ENCODE measurements at regions not wholly inside any gene's neighbourhood (a gene's known extent, or its start where the extent isn't known, plus 50 kb on each side); places are given as distances from the start of the nearest gene placed in this dataset.

GRCh38 chr3:118688396-118688884, 346.2 kb downstream of the IGSF11 start:
- Mint-ChIP-seq H3K27ac (no peak overlapping the region), H3K4me1 (ENCODE audit: low read depth) (no peaks in the 10 kb centered on the region), H3K27me3 (ENCODE audit: insufficient read depth) (no peaks in the 10 kb centered on the region), H3K36me3 (ENCODE audit: low read depth) (no peaks in the 10 kb centered on the region), H3K4me3 (no peak overlapping the region), H3K9me3 (peaks cover 29% of the 10 kb centered on the region)
- TF ChIP-seq, protein P1, sequence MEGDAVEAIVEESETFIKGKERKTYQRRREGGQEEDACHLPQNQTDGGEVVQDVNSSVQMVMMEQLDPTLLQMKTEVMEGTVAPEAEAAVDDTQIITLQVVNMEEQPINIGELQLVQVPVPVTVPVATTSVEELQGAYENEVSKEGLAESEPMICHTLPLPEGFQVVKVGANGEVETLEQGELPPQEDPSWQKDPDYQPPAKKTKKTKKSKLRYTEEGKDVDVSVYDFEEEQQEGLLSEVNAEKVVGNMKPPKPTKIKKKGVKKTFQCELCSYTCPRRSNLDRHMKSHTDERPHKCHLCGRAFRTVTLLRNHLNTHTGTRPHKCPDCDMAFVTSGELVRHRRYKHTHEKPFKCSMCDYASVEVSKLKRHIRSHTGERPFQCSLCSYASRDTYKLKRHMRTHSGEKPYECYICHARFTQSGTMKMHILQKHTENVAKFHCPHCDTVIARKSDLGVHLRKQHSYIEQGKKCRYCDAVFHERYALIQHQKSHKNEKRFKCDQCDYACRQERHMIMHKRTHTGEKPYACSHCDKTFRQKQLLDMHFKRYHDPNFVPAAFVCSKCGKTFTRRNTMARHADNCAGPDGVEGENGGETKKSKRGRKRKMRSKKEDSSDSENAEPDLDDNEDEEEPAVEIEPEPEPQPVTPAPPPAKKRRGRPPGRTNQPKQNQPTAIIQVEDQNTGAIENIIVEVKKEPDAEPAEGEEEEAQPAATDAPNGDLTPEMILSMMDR (IDR thresholded peaks at IDR 0.05), result no peak
- DNase-seq, result no peak

- Mint-ChIP-seq H3K36me3 (ENCODE audit: low read depth) (no peaks in the 10 kb centered on the region), H3K4me3 (no peak overlapping the region), H3K4me1 (ENCODE audit: low read depth) (no peaks in the 10 kb centered on the region), H3K27me3 (ENCODE audit: insufficient read depth) (no peaks in the 10 kb centered on the region), H3K9me3 (peaks cover 35% of the 10 kb centered on the region), H3K27ac (no peak overlapping the region)
- DNase-seq, result no peak
- TF ChIP-seq, protein P1 (IDR thresholded peaks at IDR 0.05), result no peak
These were observed 342.2 kb downstream of the IGSF11 start for GRCh38 chr3:118692416-118692815.

GRCh38 chr3:118705487-118706219, 329.0 kb downstream of the IGSF11 start:
- H3K9me3 Mint-ChIP-seq, result peaks cover 41% of the 10 kb centered on the region
- DNase-seq, result no peak
- H3K4me1 Mint-ChIP-seq (ENCODE audit: low read depth), result no peaks in the 10 kb centered on the region
- no peak overlapping the region for H3K4me3 Mint-ChIP-seq
- TF ChIP-seq, protein P1 (IDR thresholded peaks at IDR 0.05), result no peak
- no peaks in the 10 kb centered on the region; the same call in 1 of the 2 replicates for H3K36me3 Mint-ChIP-seq (ENCODE audit: low read depth)
- no peaks in the 10 kb centered on the region for H3K27me3 Mint-ChIP-seq (ENCODE audit: insufficient read depth)
- H3K27ac Mint-ChIP-seq, result no peak overlapping the region

GRCh38 chr3:118707991-118708390, 326.7 kb downstream of the IGSF11 start:
- Mint-ChIP-seq H3K4me3 (no peak overlapping the region), H3K4me1 (ENCODE audit: low read depth) (no peaks in the 10 kb centered on the region), H3K27me3 (ENCODE audit: insufficient read depth) (no peaks in the 10 kb centered on the region), H3K27ac (no peak overlapping the region), H3K36me3 (ENCODE audit: low read depth) (no peaks in the 10 kb centered on the region; the same call in 1 of the 2 replicates), H3K9me3 (peaks cover 37% of the 10 kb centered on the region)
- TF ChIP-seq, protein P1 (IDR thresholded peaks at IDR 0.05), result no peak
- DNase-seq, result no peak

- no peaks in the 10 kb centered on the region for H3K27me3 Mint-ChIP-seq (ENCODE audit: insufficient read depth)
- no peak overlapping the region for H3K4me3 Mint-ChIP-seq
- no peak overlapping the region for H3K27ac Mint-ChIP-seq
- TF ChIP-seq, protein P1 (IDR thresholded peaks at IDR 0.05), result no peak
- H3K36me3 Mint-ChIP-seq (ENCODE audit: low read depth), result no peaks in the 10 kb centered on the region; the same call in 1 of the 2 replicates
- peaks cover 38% of the 10 kb centered on the region for H3K9me3 Mint-ChIP-seq
- no peak for DNase-seq
- H3K4me1 Mint-ChIP-seq (ENCODE audit: low read depth), result no peaks in the 10 kb centered on the region
These were observed 324.1 kb downstream of the IGSF11 start for GRCh38 chr3:118710532-118710931.
